Stomach (tissue), 8 donors: ENCODE measurements at regions not wholly inside any gene's neighbourhood (a gene's known extent, or its start where the extent isn't known, plus 50 kb on each side); places are given as distances from the start of the nearest gene placed in this dataset.
A peak's percentile ranks its signal among the peaks of the same experiment; 100 is the strongest.

Experiments used
- DNase-seq, 2 donors: peaks; one replicate each; pipeline versions ENCODE4 v3.0.0 to v3.0.0-alpha.2; 2013 to 2019
- H3K27ac ChIP-seq, 5 donors: fragments of 200-600 bp in 4 of 5; sonication (generic) in 4 of 5; one replicate each; pipeline ENCODE4 v1.5.1; 2013 to 2019; ENCODE audit warnings: mild to moderate bottlenecking in 1 of 5, moderate library complexity in 1 of 5
- H3K27me3 ChIP-seq, 3 donors: fragments of 200-600 bp; sonication (generic); one replicate each; pipeline ENCODE4 v1.5.1; 2017 to 2019; ENCODE audit warnings: mixed run types in 1 of 3
- H3K36me3 ChIP-seq, 4 donors: fragments of 200-600 bp; sonication (generic); 1 replicate in 3 of 4; 2 replicates in 1 of 4; pipeline ENCODE4 v1.5.1; 2016 to 2019
- H3K4me1 ChIP-seq, 4 donors: fragments of 200-600 bp; sonication (generic); one replicate each; pipeline ENCODE4 v1.5.1; 2016 to 2019
- H3K4me3 ChIP-seq, 4 donors: fragments of 200-600 bp; sonication (generic) in 3 of 4; one replicate each; pipeline ENCODE4 v1.5.1; 2016 to 2019; ENCODE audit warnings: mild to moderate bottlenecking in 1 of 4
- H3K9me3 ChIP-seq, 4 donors: fragments of 200-600 bp; sonication (generic); one replicate each; pipeline ENCODE4 v1.5.1; 2016 to 2019
- EP300 ChIP-seq: sonication (generic); formaldehyde crosslinking; IDR thresholded peaks from one replicate; pipeline ENCODE4 v1.6.1; 2017; ENCODE audit warnings: antibody characterized with exemption
- POLR2A ChIP-seq, 4 donors: fragments of 450-650 bp; IDR thresholded peaks; one replicate each; pipeline ENCODE4 v1.6.1; 2016; ENCODE audit warnings: antibody characterized with exemption in 4 of 4, control low read depth in 2 of 4, mild to moderate bottlenecking in 1 of 4, moderate library complexity in 1 of 4
- POLR2AphosphoS5 ChIP-seq, 3 donors: sonication (generic); formaldehyde crosslinking; IDR thresholded peaks; one replicate each; pipeline ENCODE4 v1.6.1; 2016; ENCODE audit warnings: antibody characterized with exemption in 3 of 3
- WGBS, 5 donors: extraction: QIAGEN DNeasy Blood & Tissue Kit in 3 of 5; methylation state at CpG; one replicate each; pipeline versions ENCODE4 v1.1.5 to v1.1.7; 2013 to 2018; 5-methylcytosine and 5-hydroxymethylcytosine counted together
- intact Hi-C: fragments of 100-400 bp; cut with DNase I; formaldehyde crosslinking; loops from one replicate; pipeline ENCODE4 v1.15.1; 2023; ENCODE audit warnings: low total_unique reads
- TF ChIP-seq, protein P1 (sequence below), 7 experiments: fragments of 450-650 bp in 4 of 7; fragments of 200-600 bp in 3 of 7; sonication (generic) in 3 of 7; IDR thresholded peaks; one replicate each; pipeline ENCODE4 v1.5.1; 2016 to 2019; ENCODE audit warnings: antibody characterized with exemption in 7 of 7, control low read depth in 2 of 7, mild to moderate bottlenecking in 1 of 7
- donor health status: healthy with polysubstance abuse.
- donor health status: Bipolar disorder and iron deficiency.
- donor health status: healthy.

- intact Hi-C loops: no loop called here
- H3K9me3 ChIP-seq: peaks cover 0 to 7% (median 0%) of the 10 kb centered on the region in 4 donors
- no peak overlapping the region for H3K4me3 ChIP-seq
- DNase-seq: no peak
- H3K36me3 ChIP-seq: no peaks in the 10 kb centered on the region
- no peak overlapping the region for H3K27ac ChIP-seq
- H3K27me3 ChIP-seq: peaks cover 0 to 65% (median 4%) of the 10 kb centered on the region in 3 donors
- no peaks in the 10 kb centered on the region for H3K4me1 ChIP-seq
- 54 to 78% (median 74%) methylated on average over 2 to 3 of the region's 3 CpGs for WGBS, 5 donors
- TF ChIP-seq EP300 (no peak), POLR2AphosphoS5 (IDR thresholded peaks at IDR 0.05) (no peak), POLR2A (IDR thresholded peaks at IDR 0.05) (no peak)
- TF ChIP-seq, protein P1, sequence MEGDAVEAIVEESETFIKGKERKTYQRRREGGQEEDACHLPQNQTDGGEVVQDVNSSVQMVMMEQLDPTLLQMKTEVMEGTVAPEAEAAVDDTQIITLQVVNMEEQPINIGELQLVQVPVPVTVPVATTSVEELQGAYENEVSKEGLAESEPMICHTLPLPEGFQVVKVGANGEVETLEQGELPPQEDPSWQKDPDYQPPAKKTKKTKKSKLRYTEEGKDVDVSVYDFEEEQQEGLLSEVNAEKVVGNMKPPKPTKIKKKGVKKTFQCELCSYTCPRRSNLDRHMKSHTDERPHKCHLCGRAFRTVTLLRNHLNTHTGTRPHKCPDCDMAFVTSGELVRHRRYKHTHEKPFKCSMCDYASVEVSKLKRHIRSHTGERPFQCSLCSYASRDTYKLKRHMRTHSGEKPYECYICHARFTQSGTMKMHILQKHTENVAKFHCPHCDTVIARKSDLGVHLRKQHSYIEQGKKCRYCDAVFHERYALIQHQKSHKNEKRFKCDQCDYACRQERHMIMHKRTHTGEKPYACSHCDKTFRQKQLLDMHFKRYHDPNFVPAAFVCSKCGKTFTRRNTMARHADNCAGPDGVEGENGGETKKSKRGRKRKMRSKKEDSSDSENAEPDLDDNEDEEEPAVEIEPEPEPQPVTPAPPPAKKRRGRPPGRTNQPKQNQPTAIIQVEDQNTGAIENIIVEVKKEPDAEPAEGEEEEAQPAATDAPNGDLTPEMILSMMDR (IDR thresholded peaks at IDR 0.05): no peak
Observed at GRCh38 chr1:29969576-29969975, 733.3 kb downstream of the PTPRU start.

DNA sequence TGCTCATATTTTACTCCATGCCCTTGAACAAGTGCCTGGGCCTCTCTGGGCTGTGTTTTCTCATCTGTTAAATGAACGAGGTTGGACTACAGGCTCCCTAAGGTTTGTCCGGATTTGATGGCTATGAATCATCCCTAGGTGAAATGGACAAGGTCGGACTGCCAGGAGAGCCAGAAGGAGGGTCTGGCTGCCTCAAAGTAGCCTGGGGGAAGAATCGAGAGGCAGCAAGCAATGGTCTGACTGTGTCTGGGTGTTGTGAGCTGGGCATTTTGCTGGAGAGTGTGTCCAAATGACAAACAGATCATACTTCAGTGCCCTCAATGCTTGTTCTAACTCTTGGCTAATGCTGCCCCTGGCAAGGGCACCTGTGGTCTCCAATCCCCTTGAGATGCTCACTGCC lies 730.9 kb downstream of the PTPRU start:
- DNase-seq: no peak
- H3K4me3 ChIP-seq: no peak overlapping the region
- intact Hi-C loops: no loop called here
- 40 to 80% (median 60%) methylated on average over 4 of the region's 4 CpGs for WGBS, 5 donors
- no peak for TF ChIP-seq EP300
- TF ChIP-seq, protein P1 (IDR thresholded peaks at IDR 0.05): no peak
- no peak for TF ChIP-seq POLR2A (IDR thresholded peaks at IDR 0.05)
- TF ChIP-seq POLR2AphosphoS5 (IDR thresholded peaks at IDR 0.05): no peak
- peaks cover 0 to 7% (median 0%) of the 10 kb centered on the region in 4 donors for H3K9me3 ChIP-seq
- no peak overlapping the region for H3K27ac ChIP-seq
- H3K27me3 ChIP-seq: peaks cover 0 to 84% (median 4%) of the 10 kb centered on the region in 3 donors
- no peaks in the 10 kb centered on the region for H3K36me3 ChIP-seq
- no peaks in the 10 kb centered on the region for H3K4me1 ChIP-seq

GRCh38 chr1:29966526-29967045 lies 730.3 kb downstream of the PTPRU start:
- no peaks in the 10 kb centered on the region for H3K4me1 ChIP-seq
- DNase-seq: peak in 1 of 2 donors; percentile 15
- TF ChIP-seq EP300 (no peak), POLR2A (IDR thresholded peaks at IDR 0.05) (no peak), POLR2AphosphoS5 (IDR thresholded peaks at IDR 0.05) (no peak)
- TF ChIP-seq, protein P1 (IDR thresholded peaks at IDR 0.05): no peak
- H3K4me3 ChIP-seq: no peak overlapping the region
- intact Hi-C loops: no loop called here
- H3K9me3 ChIP-seq: peaks cover 0 to 7% (median 0%) of the 10 kb centered on the region in 4 donors
- whole genome bisulfite sequencing, 5 donors: 28 to 60% (median 47%) methylated on average over 2 of the region's 2 CpGs
- H3K27ac ChIP-seq: no peak overlapping the region
- peaks cover 0 to 82% (median 4%) of the 10 kb centered on the region in 3 donors for H3K27me3 ChIP-seq
- H3K36me3 ChIP-seq: no peaks in the 10 kb centered on the region

GRCh38 chr1:29964718-29965533 lies 728.6 kb downstream of the PTPRU start:
- peak in 1 of 2 donors; percentile 24 for DNase-seq
- intact Hi-C loops: no loop called here
- H3K4me3 ChIP-seq: no peak overlapping the region
- TF ChIP-seq EP300 (no peak), POLR2A (IDR thresholded peaks at IDR 0.05) (no peak), POLR2AphosphoS5 (IDR thresholded peaks at IDR 0.05) (no peak)
- TF ChIP-seq, protein P1 (IDR thresholded peaks at IDR 0.05): no peak
- no peaks in the 10 kb centered on the region for H3K36me3 ChIP-seq
- peaks cover 0 to 84% (median 4%) of the 10 kb centered on the region in 3 donors for H3K27me3 ChIP-seq
- no peak overlapping the region for H3K27ac ChIP-seq
- H3K4me1 ChIP-seq: no peaks in the 10 kb centered on the region
- 66 to 71% (median 69%) methylated on average over 13 to 18 of the region's 18 CpGs for WGBS, 5 donors
- peaks cover 0 to 7% (median 0%) of the 10 kb centered on the region in 4 donors for H3K9me3 ChIP-seq
